Neuronal stem cell (in vitro differentiated cells): ENCODE measurements at regions not wholly inside any gene's neighbourhood (a gene's known extent, or its start where the extent isn't known, plus 50 kb on each side); places are given as distances from the start of the nearest gene placed in this dataset.
A peak's percentile ranks its signal among the peaks of the same experiment; 100 is the strongest.
"Not testable (repeated sequence)": the region's sequence is repeated elsewhere in the genome, so short reads cannot be mapped to it uniquely, and the experiment has no call there.

Experiments
- DNase-seq: peaks from one replicate; pipeline ENCODE4 v3.0.0-alpha.2; 2013; ENCODE audit warnings: low spot score
- H2AFZ ChIP-seq: one replicate; pipeline ENCODE4 v1.6.1; 2013; ENCODE audit warnings: mild to moderate bottlenecking, low read length, inconsistent platforms
- H2AK5ac ChIP-seq: 2 replicates; pipeline ENCODE4 v1.6.1; 2013; ENCODE audit warnings: low read depth, mild to moderate bottlenecking, inconsistent platforms, low read length, moderate library complexity, mixed read lengths
- H2BK120ac ChIP-seq: 2 replicates; pipeline ENCODE4 v1.6.1; 2013; ENCODE audit warnings: low read depth, mild to moderate bottlenecking, inconsistent platforms, low read length, moderate library complexity, mixed read lengths
- H2BK12ac ChIP-seq: one replicate; pipeline ENCODE4 v1.6.1; 2013; ENCODE audit warnings: low read length, inconsistent platforms
- H2BK15ac ChIP-seq: 2 replicates; pipeline ENCODE4 v1.6.1; 2013; ENCODE audit warnings: mild to moderate bottlenecking, low read length, inconsistent platforms, mixed read lengths
- H2BK5ac ChIP-seq: one replicate; pipeline ENCODE4 v1.6.1; 2013; ENCODE audit warnings: inconsistent platforms, mild to moderate bottlenecking, low read length, moderate library complexity
- H3K14ac ChIP-seq: one replicate; pipeline ENCODE4 v1.6.1; 2013; ENCODE audit warnings: low read length, inconsistent platforms
- H3K18ac ChIP-seq: 2 replicates; pipeline ENCODE4 v1.6.1; 2013; ENCODE audit warnings: low read length, inconsistent platforms
- H3K23ac ChIP-seq: 2 replicates; pipeline ENCODE4 v1.6.1; 2013; ENCODE audit warnings: low read depth, mild to moderate bottlenecking, mixed read lengths, low read length, inconsistent platforms; ENCODE audit not compliant: poor library complexity
- H3K27ac ChIP-seq: replicated peaks from 3 replicates; pipeline ENCODE4 v1.5.1; 2013; ENCODE audit warnings: low read length, inconsistent platforms
- H3K27me3 ChIP-seq, 3 experiments: 2 replicates each; pipeline ENCODE4 v1.6.1; 2013; ENCODE audit warnings: low read length in 3 of 3, mild to moderate bottlenecking in 2 of 3, inconsistent platforms in 1 of 3, low read depth in 1 of 3, mixed read lengths in 1 of 3, moderate library complexity in 1 of 3; ENCODE audit not compliant: control insufficient read depth in 3 of 3, insufficient read depth in 3 of 3
- H3K36me3 ChIP-seq, 2 donors: replicated peaks in 1 of 2; 2 replicates each; pipeline ENCODE4 v1.6.1; 2013; ENCODE audit warnings: low read length in 2 of 2; ENCODE audit not compliant: control insufficient read depth in 2 of 2, insufficient read depth in 2 of 2
- H3K4ac ChIP-seq: 2 replicates; pipeline ENCODE4 v1.6.1; 2013; ENCODE audit warnings: inconsistent platforms, mild to moderate bottlenecking, low read length, moderate library complexity
- H3K4me1 ChIP-seq, 2 donors: 1 replicate in 1 of 2; 2 replicates in 1 of 2; pipeline ENCODE4 v1.6.1; 2013; ENCODE audit warnings: low read length in 2 of 2, low read depth in 1 of 2; ENCODE audit not compliant: control insufficient read depth in 2 of 2, insufficient read depth in 1 of 2
- H3K4me2 ChIP-seq: one replicate; pipeline ENCODE4 v1.6.1; 2013; ENCODE audit warnings: mild to moderate bottlenecking, low read length, inconsistent platforms; ENCODE audit not compliant: insufficient read depth, poor library complexity, severe bottlenecking
- H3K4me3 ChIP-seq, 2 donors: 2 replicates each; pipeline ENCODE4 v1.5.1; 2013; ENCODE audit warnings: low read length in 2 of 2, mild to moderate bottlenecking in 2 of 2, inconsistent platforms in 1 of 2, moderate library complexity in 1 of 2
- H3K79me1 ChIP-seq: one replicate; pipeline ENCODE4 v1.6.1; 2013; ENCODE audit warnings: low read depth, mild to moderate bottlenecking, inconsistent platforms, low read length, moderate library complexity
- H3K9ac ChIP-seq: one replicate; pipeline ENCODE4 v1.6.1; 2013; ENCODE audit warnings: mild to moderate bottlenecking, low read depth, low read length, inconsistent platforms; ENCODE audit not compliant: poor library complexity
- H3K9me3 ChIP-seq, 2 donors: replicated peaks in 1 of 2; 2 replicates each; pipeline versions ENCODE3 to v1.6.1; 2013; ENCODE audit warnings: low read length in 2 of 2, mild to moderate bottlenecking in 2 of 2, inconsistent platforms in 1 of 2, low read depth in 1 of 2, mixed read lengths in 1 of 2, moderate library complexity in 1 of 2; ENCODE audit not compliant: control insufficient read depth in 2 of 2, insufficient read depth in 1 of 2
- H4K8ac ChIP-seq: one replicate; pipeline ENCODE4 v1.6.1; 2013; ENCODE audit warnings: low read depth, mild to moderate bottlenecking, inconsistent platforms, low read length, moderate library complexity
- H4K91ac ChIP-seq: one replicate; pipeline ENCODE4 v1.6.1; 2013; ENCODE audit warnings: low read length, low read depth, mild to moderate bottlenecking, inconsistent platforms; ENCODE audit not compliant: poor library complexity
- WGBS, 2 donors: extraction: QIAGEN DNeasy Blood & Tissue Kit; methylation state at CpG; one replicate each; pipeline ENCODE4 v1.1.7; 2013; ENCODE audit warnings: missing lambda C conversion rate in 2 of 2, mixed read lengths in 1 of 2; ENCODE audit not compliant: insufficient read length in 2 of 2, insufficient replicate concordance in 1 of 2; ENCODE audit errors: extremely low coverage in 2 of 2; 5-methylcytosine and 5-hydroxymethylcytosine counted together

- WGBS, 2 donors: no CpG with 5 or more reads among the region's 1 CpG
These were observed 206.2 kb upstream of the C16orf82 start for GRCh38 chr16:26860506-26860905.

GRCh38 chr16:26863931-26864330, 202.8 kb upstream of the C16orf82 start:
- WGBS, 2 donors: no CpG with 5 or more reads among the region's 3 CpGs
- H3K4me3 ChIP-seq: no peak overlapping the region
- H3K4me2 ChIP-seq: no peak overlapping the region
- no peak overlapping the region for H3K4ac ChIP-seq
- no peaks in the 10 kb centered on the region for H3K79me1 ChIP-seq
- no peaks in the 10 kb centered on the region for H3K27me3 ChIP-seq
- H2AK5ac ChIP-seq: no peak overlapping the region
- H3K14ac ChIP-seq: no peak overlapping the region
- no peak overlapping the region for H2BK120ac ChIP-seq
- no peak overlapping the region for H2BK12ac ChIP-seq
- H3K36me3 ChIP-seq: no peaks in the 10 kb centered on the region
- H3K18ac ChIP-seq: no peak overlapping the region
- peaks cover 0 to 8% of the 10 kb centered on the region in 2 donors for H3K4me1 ChIP-seq
- H2BK5ac ChIP-seq: no peak overlapping the region
- no peak overlapping the region for H4K8ac ChIP-seq
- no peaks in the 10 kb centered on the region for H3K9me3 ChIP-seq
- no peak overlapping the region for H3K9ac ChIP-seq
- no peak overlapping the region for H3K27ac ChIP-seq
- no peak overlapping the region for H4K91ac ChIP-seq
- H2BK15ac ChIP-seq: no peak overlapping the region
- H2AFZ ChIP-seq: no peak overlapping the region
- no peak overlapping the region for H3K23ac ChIP-seq
- no peak for DNase-seq

More at GRCh38 chr16:26860506-26860905, 206.2 kb upstream of the C16orf82 start:
- Histone ChIP-seq H3K27ac (no peak overlapping the region), H3K4me3 (no peak overlapping the region), H2BK5ac (no peak overlapping the region), H3K14ac (no peak overlapping the region), H3K27me3 (no peaks in the 10 kb centered on the region), H2BK15ac (no peak overlapping the region), H2BK12ac (no peak overlapping the region), H4K91ac (no peak overlapping the region), H2BK120ac (no peak overlapping the region), H3K9me3 (no peaks in the 10 kb centered on the region), H3K36me3 (no peaks in the 10 kb centered on the region), H3K4me2 (no peak overlapping the region), H3K4ac (no peak overlapping the region), H3K79me1 (no peaks in the 10 kb centered on the region), H4K8ac (no peak overlapping the region), H3K9ac (no peak overlapping the region), H2AFZ (no peak overlapping the region), H3K23ac (no peak overlapping the region), H3K4me1 (no peaks in the 10 kb centered on the region), H2AK5ac (no peak overlapping the region), H3K18ac (no peak overlapping the region)
- no peak for DNase-seq

GRCh38 chr16:26874318-26874717, 192.4 kb upstream of the C16orf82 start:
- not testable (repeated sequence) for H2BK5ac ChIP-seq, H3K23ac ChIP-seq, H3K36me3 ChIP-seq, H3K9ac ChIP-seq, H3K79me1 ChIP-seq, DNase-seq, H2BK120ac ChIP-seq, H2AK5ac ChIP-seq, H3K4me2 ChIP-seq, H3K14ac ChIP-seq, H3K4me3 ChIP-seq, H4K8ac ChIP-seq, H2BK15ac ChIP-seq, H4K91ac ChIP-seq, H2AFZ ChIP-seq, H3K27me3 ChIP-seq, H3K27ac ChIP-seq, H3K9me3 ChIP-seq, H3K4ac ChIP-seq, H3K18ac ChIP-seq, H2BK12ac ChIP-seq, H3K4me1 ChIP-seq
- no CpG with 5 or more reads among the region's 5 CpGs for WGBS, 2 donors

- H3K4ac ChIP-seq: no peak overlapping the region
- no peak overlapping the region for H3K18ac ChIP-seq
- H3K9ac ChIP-seq: no peak overlapping the region
- H3K36me3 ChIP-seq: no peaks in the 10 kb centered on the region
- H3K27ac ChIP-seq: no peak overlapping the region
- no peak overlapping the region for H2AFZ ChIP-seq
- no peak overlapping the region for H2BK120ac ChIP-seq
- WGBS, 2 donors: no CpG with 5 or more reads among the region's 3 CpGs
- H3K4me1 ChIP-seq: no peaks in the 10 kb centered on the region
- no peak overlapping the region for H3K23ac ChIP-seq
- no peak for DNase-seq
- H3K79me1 ChIP-seq: no peaks in the 10 kb centered on the region
- no peak overlapping the region for H3K4me2 ChIP-seq
- no peak overlapping the region for H4K91ac ChIP-seq
- no peaks in the 10 kb centered on the region for H3K27me3 ChIP-seq
- H2AK5ac ChIP-seq: no peak overlapping the region
- peaks cover 0 to 3% of the 10 kb centered on the region in 2 donors for H3K9me3 ChIP-seq
- peak overlapping the region; percentile 72 for H3K14ac ChIP-seq
- no peak overlapping the region for H2BK15ac ChIP-seq
- H2BK12ac ChIP-seq: no peak overlapping the region
- no peak overlapping the region for H3K4me3 ChIP-seq
- H2BK5ac ChIP-seq: no peak overlapping the region
- no peak overlapping the region for H4K8ac ChIP-seq
These were observed 189.3 kb upstream of the C16orf82 start for GRCh38 chr16:26877421-26877820.
